ENCODE measurements at regions not wholly inside any gene's neighbourhood (a gene's known extent, or its start where the extent isn't known, plus 50 kb on each side); places are given as distances from the start of the nearest gene placed in this dataset.
"Not testable (repeated sequence)": the region's sequence is repeated elsewhere in the genome, so short reads cannot be mapped to it uniquely, and the experiment has no call there.

GRCh38 chr7:85805656-85806055 is 618.8 kb upstream of the SEMA3D start:
- no peaks in the 10 kb centered on the region for H3K36me3 Mint-ChIP-seq (ENCODE audit: insufficient read depth)
- ATAC-seq (replicated peaks), result no peak
- no peaks in the 10 kb centered on the region for H3K4me1 Mint-ChIP-seq (ENCODE audit: low read depth in 2 of 2)
- no peak for DNase-seq
- no peak overlapping the region for H3K27ac Mint-ChIP-seq
- no peak overlapping the region for H3K4me3 Mint-ChIP-seq
- peaks cover 0 to 6% of the 10 kb centered on the region in 2 donors for H3K9me3 Mint-ChIP-seq
- no peaks in the 10 kb centered on the region for H3K27me3 Mint-ChIP-seq

- no peak for ATAC-seq (replicated peaks)
- no peaks in the 10 kb centered on the region for H3K36me3 Mint-ChIP-seq (ENCODE audit: insufficient read depth)
- H3K4me3 Mint-ChIP-seq, result no peak overlapping the region
- H3K27ac Mint-ChIP-seq, result no peak overlapping the region
- no peaks in the 10 kb centered on the region for H3K4me1 Mint-ChIP-seq (ENCODE audit: low read depth in 2 of 2)
- no peak for DNase-seq
- H3K9me3 Mint-ChIP-seq, result peaks cover 0 to 6% of the 10 kb centered on the region in 2 donors
- no peaks in the 10 kb centered on the region for H3K27me3 Mint-ChIP-seq
Observed at GRCh38 chr7:85805249-85805648, 618.4 kb upstream of the SEMA3D start.

GRCh38 chr7:85802211-85802610 is 615.4 kb upstream of the SEMA3D start:
- H3K36me3 Mint-ChIP-seq (ENCODE audit: insufficient read depth), result no peaks in the 10 kb centered on the region
- no peaks in the 10 kb centered on the region for H3K27me3 Mint-ChIP-seq
- no peaks in the 10 kb centered on the region for H3K4me1 Mint-ChIP-seq (ENCODE audit: low read depth in 2 of 2)
- H3K4me3 Mint-ChIP-seq, result no peak overlapping the region
- no peak for DNase-seq
- H3K9me3 Mint-ChIP-seq, result peaks cover 0 to 2% of the 10 kb centered on the region in 2 donors
- no peak overlapping the region for H3K27ac Mint-ChIP-seq
- no peak for ATAC-seq (replicated peaks)

GRCh38 chr7:85796956-85797355 is 610.1 kb upstream of the SEMA3D start:
- Mint-ChIP-seq H3K27ac (no peak overlapping the region), H3K4me1 (ENCODE audit: low read depth in 2 of 2) (no peaks in the 10 kb centered on the region), H3K9me3 (peaks cover 9 to 11% of the 10 kb centered on the region in 2 donors), H3K27me3 (no peaks in the 10 kb centered on the region), H3K36me3 (ENCODE audit: insufficient read depth) (no peaks in the 10 kb centered on the region), H3K4me3 (no peak overlapping the region)
- DNase-seq (no peak), ATAC-seq (replicated peaks) (no peak)

GRCh38 chr7:85791098-85791497 is 604.2 kb upstream of the SEMA3D start:
- H3K4me3 Mint-ChIP-seq; ATAC-seq (replicated peaks); DNase-seq; H3K4me1 Mint-ChIP-seq (ENCODE audit: low read depth in 2 of 2); H3K27me3 Mint-ChIP-seq; H3K36me3 Mint-ChIP-seq (ENCODE audit: insufficient read depth); H3K27ac Mint-ChIP-seq: not testable (repeated sequence)
- H3K9me3 Mint-ChIP-seq, result peaks cover 17 to 23% of the 10 kb centered on the region in 2 donors

- DNase-seq (no peak), ATAC-seq (replicated peaks) (no peak)
- Mint-ChIP-seq H3K9me3 (peaks cover 5 to 6% of the 10 kb centered on the region in 2 donors), H3K27ac (no peak overlapping the region), H3K27me3 (no peaks in the 10 kb centered on the region), H3K4me3 (no peak overlapping the region), H3K36me3 (ENCODE audit: insufficient read depth) (no peaks in the 10 kb centered on the region), H3K4me1 (ENCODE audit: low read depth in 2 of 2) (no peaks in the 10 kb centered on the region)
Observed at GRCh38 chr7:85781606-85782005, 594.8 kb upstream of the SEMA3D start.

GRCh38 chr7:85776691-85777345 is 590.0 kb upstream of the SEMA3D start:
- no peaks in the 10 kb centered on the region for H3K36me3 Mint-ChIP-seq (ENCODE audit: insufficient read depth)
- H3K27me3 Mint-ChIP-seq, result no peaks in the 10 kb centered on the region
- ATAC-seq (replicated peaks) (no peak), DNase-seq (no peak)
- H3K9me3 Mint-ChIP-seq, result peaks cover 0 to 2% of the 10 kb centered on the region in 2 donors
- H3K27ac Mint-ChIP-seq, result no peak overlapping the region
- no peak overlapping the region for H3K4me3 Mint-ChIP-seq
- H3K4me1 Mint-ChIP-seq (ENCODE audit: low read depth in 2 of 2), result no peaks in the 10 kb centered on the region

- no peaks in the 10 kb centered on the region for H3K36me3 Mint-ChIP-seq (ENCODE audit: insufficient read depth)
- ATAC-seq (replicated peaks) (no peak), DNase-seq (no peak)
- H3K27ac Mint-ChIP-seq, result no peak overlapping the region
- H3K27me3 Mint-ChIP-seq, result no peaks in the 10 kb centered on the region
- H3K4me1 Mint-ChIP-seq (ENCODE audit: low read depth in 2 of 2), result no peaks in the 10 kb centered on the region
- peaks cover 0 to 2% of the 10 kb centered on the region in 2 donors for H3K9me3 Mint-ChIP-seq
- H3K4me3 Mint-ChIP-seq, result no peak overlapping the region
Observed at GRCh38 chr7:85775431-85775830, 588.6 kb upstream of the SEMA3D start.

- DNase-seq (no peak), ATAC-seq (replicated peaks) (no peak)
- Mint-ChIP-seq H3K4me1 (ENCODE audit: low read depth in 2 of 2) (no peaks in the 10 kb centered on the region), H3K36me3 (ENCODE audit: insufficient read depth) (no peaks in the 10 kb centered on the region), H3K9me3 (peaks cover 0 to 2% of the 10 kb centered on the region in 2 donors), H3K4me3 (no peak overlapping the region), H3K27me3 (no peaks in the 10 kb centered on the region), H3K27ac (no peak overlapping the region)
Observed at GRCh38 chr7:85774986-85775385, 588.1 kb upstream of the SEMA3D start.

- Mint-ChIP-seq H3K27ac (no peak overlapping the region), H3K9me3 (peaks cover 0 to 3% of the 10 kb centered on the region in 2 donors), H3K4me1 (ENCODE audit: low read depth in 2 of 2) (no peaks in the 10 kb centered on the region), H3K27me3 (no peaks in the 10 kb centered on the region), H3K36me3 (ENCODE audit: insufficient read depth) (no peaks in the 10 kb centered on the region), H3K4me3 (no peak overlapping the region)
- no peak for DNase-seq
- ATAC-seq (replicated peaks), result no peak
Observed at GRCh38 chr7:85773116-85773728, 586.4 kb upstream of the SEMA3D start.

- ATAC-seq (replicated peaks) (no peak), DNase-seq (no peak)
- Mint-ChIP-seq H3K27ac (no peak overlapping the region), H3K27me3 (no peaks in the 10 kb centered on the region), H3K4me1 (ENCODE audit: low read depth in 2 of 2) (no peaks in the 10 kb centered on the region), H3K4me3 (no peak overlapping the region), H3K9me3 (peaks cover 0 to 5% of the 10 kb centered on the region in 2 donors), H3K36me3 (ENCODE audit: insufficient read depth) (no peaks in the 10 kb centered on the region)
Observed at GRCh38 chr7:85771516-85771915, 584.7 kb upstream of the SEMA3D start.

- Mint-ChIP-seq H3K36me3 (ENCODE audit: insufficient read depth) (no peaks in the 10 kb centered on the region), H3K4me3 (no peak overlapping the region), H3K9me3 (peaks cover 0 to 3% of the 10 kb centered on the region in 2 donors), H3K27me3 (no peaks in the 10 kb centered on the region), H3K27ac (no peak overlapping the region), H3K4me1 (ENCODE audit: low read depth in 2 of 2) (no peaks in the 10 kb centered on the region)
- ATAC-seq (replicated peaks), result no peak
- no peak for DNase-seq
Observed at GRCh38 chr7:85770332-85770731, 583.5 kb upstream of the SEMA3D start.

- H3K4me3 Mint-ChIP-seq, result no peak overlapping the region
- DNase-seq, result no peak
- no peak for ATAC-seq (replicated peaks)
- no peaks in the 10 kb centered on the region for H3K36me3 Mint-ChIP-seq (ENCODE audit: insufficient read depth)
- H3K4me1 Mint-ChIP-seq (ENCODE audit: low read depth in 2 of 2), result no peaks in the 10 kb centered on the region
- H3K27ac Mint-ChIP-seq, result no peak overlapping the region
- H3K27me3 Mint-ChIP-seq, result no peaks in the 10 kb centered on the region
- peaks cover 0 to 3% of the 10 kb centered on the region in 2 donors for H3K9me3 Mint-ChIP-seq
Observed at GRCh38 chr7:85765698-85766298, 578.9 kb upstream of the SEMA3D start.

GRCh38 chr7:85764034-85764433 is 577.2 kb upstream of the SEMA3D start:
- no peaks in the 10 kb centered on the region for H3K27me3 Mint-ChIP-seq
- no peak for DNase-seq
- no peak overlapping the region for H3K27ac Mint-ChIP-seq
- no peaks in the 10 kb centered on the region for H3K4me1 Mint-ChIP-seq (ENCODE audit: low read depth in 2 of 2)
- no peak for ATAC-seq (replicated peaks)
- H3K9me3 Mint-ChIP-seq, result peaks cover 0 to 3% of the 10 kb centered on the region in 2 donors
- H3K36me3 Mint-ChIP-seq (ENCODE audit: insufficient read depth), result no peaks in the 10 kb centered on the region
- no peak overlapping the region for H3K4me3 Mint-ChIP-seq
